ENCODE measurements at regions not wholly inside any gene's neighbourhood (a gene's known extent, or its start where the extent isn't known, plus 50 kb on each side); places are given as distances from the start of the nearest gene placed in this dataset.

DNA sequence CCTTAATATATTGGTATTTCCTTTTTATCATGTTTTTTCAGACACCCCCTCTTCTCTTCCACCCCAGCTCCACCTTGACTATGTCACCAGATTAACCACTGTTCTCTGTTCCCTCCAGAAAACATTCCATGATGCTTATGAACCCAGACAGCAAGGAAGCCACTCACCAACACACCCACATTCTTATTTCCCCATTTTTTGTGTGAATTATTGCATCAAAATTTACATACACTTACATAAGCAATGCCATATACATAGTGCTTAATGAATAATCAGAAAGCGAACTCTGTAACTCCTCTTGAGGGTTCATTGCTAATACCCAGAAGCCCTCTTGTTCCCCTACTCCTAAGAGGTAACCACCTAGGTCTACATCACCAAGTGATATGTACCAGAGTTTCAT lies 182.3 kb upstream of the CDYL start:
- no peak overlapping the region for H3K9ac ChIP-seq (ENCODE audit: low read length)
- H3K4me2 ChIP-seq (ENCODE audit: low read length), result no peak overlapping the region
- no peaks in the 10 kb centered on the region for H3K36me3 ChIP-seq (replicated peaks; ENCODE audit: low read depth, low read length)
- H3K27ac ChIP-seq (ENCODE audit: low read length), result no peak overlapping the region
- H3K27me3 ChIP-seq (ENCODE audit: low read depth, low read length), result no peaks in the 10 kb centered on the region
- H4K20me1 ChIP-seq (ENCODE audit: insufficient read depth, low read length), result no peaks in the 10 kb centered on the region
- no peaks in the 10 kb centered on the region for H3K4me1 ChIP-seq (ENCODE audit: low read length)
- H3K4me3 ChIP-seq (ENCODE audit: low read length), result no peak overlapping the region
- TF ChIP-seq, protein P1, sequence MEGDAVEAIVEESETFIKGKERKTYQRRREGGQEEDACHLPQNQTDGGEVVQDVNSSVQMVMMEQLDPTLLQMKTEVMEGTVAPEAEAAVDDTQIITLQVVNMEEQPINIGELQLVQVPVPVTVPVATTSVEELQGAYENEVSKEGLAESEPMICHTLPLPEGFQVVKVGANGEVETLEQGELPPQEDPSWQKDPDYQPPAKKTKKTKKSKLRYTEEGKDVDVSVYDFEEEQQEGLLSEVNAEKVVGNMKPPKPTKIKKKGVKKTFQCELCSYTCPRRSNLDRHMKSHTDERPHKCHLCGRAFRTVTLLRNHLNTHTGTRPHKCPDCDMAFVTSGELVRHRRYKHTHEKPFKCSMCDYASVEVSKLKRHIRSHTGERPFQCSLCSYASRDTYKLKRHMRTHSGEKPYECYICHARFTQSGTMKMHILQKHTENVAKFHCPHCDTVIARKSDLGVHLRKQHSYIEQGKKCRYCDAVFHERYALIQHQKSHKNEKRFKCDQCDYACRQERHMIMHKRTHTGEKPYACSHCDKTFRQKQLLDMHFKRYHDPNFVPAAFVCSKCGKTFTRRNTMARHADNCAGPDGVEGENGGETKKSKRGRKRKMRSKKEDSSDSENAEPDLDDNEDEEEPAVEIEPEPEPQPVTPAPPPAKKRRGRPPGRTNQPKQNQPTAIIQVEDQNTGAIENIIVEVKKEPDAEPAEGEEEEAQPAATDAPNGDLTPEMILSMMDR (IDR thresholded peaks at IDR 0.05; ENCODE audit: low read depth, low read length), result no peak
- TF ChIP-seq EZH2phosphoT487 (IDR thresholded peaks at IDR 0.05; ENCODE audit: low read depth), result no peak
- no peak overlapping the region for H2AFZ ChIP-seq (ENCODE audit: low read depth, low read length)
- no peaks in the 10 kb centered on the region for H3K9me3 ChIP-seq (ENCODE audit: insufficient read depth, low read length)
- H3K79me2 ChIP-seq (ENCODE audit: low read length), result no peaks in the 10 kb centered on the region

DNA sequence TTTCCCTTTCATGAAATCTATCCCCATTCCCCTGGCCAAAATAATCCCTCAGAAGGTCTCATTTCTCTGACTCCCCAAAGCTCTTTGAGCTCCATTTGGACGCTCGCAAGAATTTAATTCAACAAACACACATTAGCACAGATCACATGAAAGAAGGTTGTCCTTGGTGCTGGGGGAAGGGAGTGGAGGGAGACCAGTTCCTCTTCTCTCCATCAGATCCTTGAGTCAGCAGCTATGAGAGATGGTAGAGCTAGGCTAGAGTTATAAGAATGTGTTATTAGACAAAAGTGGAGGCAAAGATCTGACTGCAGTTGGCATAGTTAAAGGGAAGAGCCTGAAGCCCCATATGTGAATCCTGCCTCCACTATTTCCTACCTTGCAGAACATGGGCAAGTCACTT lies 184.2 kb upstream of the CDYL start:
- H3K27ac ChIP-seq (ENCODE audit: low read length), result no peak overlapping the region
- no peaks in the 10 kb centered on the region for H3K27me3 ChIP-seq (ENCODE audit: low read depth, low read length)
- H4K20me1 ChIP-seq (ENCODE audit: insufficient read depth, low read length), result no peaks in the 10 kb centered on the region
- H3K4me2 ChIP-seq (ENCODE audit: low read length), result no peak overlapping the region
- H3K79me2 ChIP-seq (ENCODE audit: low read length), result no peaks in the 10 kb centered on the region
- H3K9ac ChIP-seq (ENCODE audit: low read length), result no peak overlapping the region
- H2AFZ ChIP-seq (ENCODE audit: low read depth, low read length), result no peak overlapping the region
- no peak overlapping the region for H3K4me3 ChIP-seq (ENCODE audit: low read length)
- no peaks in the 10 kb centered on the region for H3K9me3 ChIP-seq (ENCODE audit: insufficient read depth, low read length)
- no peaks in the 10 kb centered on the region for H3K36me3 ChIP-seq (replicated peaks; ENCODE audit: low read depth, low read length)
- TF ChIP-seq, protein P1 (IDR thresholded peaks at IDR 0.05; ENCODE audit: low read depth, low read length), result no peak
- no peak for TF ChIP-seq EZH2phosphoT487 (IDR thresholded peaks at IDR 0.05; ENCODE audit: low read depth)
- no peaks in the 10 kb centered on the region for H3K4me1 ChIP-seq (ENCODE audit: low read length)

DNA sequence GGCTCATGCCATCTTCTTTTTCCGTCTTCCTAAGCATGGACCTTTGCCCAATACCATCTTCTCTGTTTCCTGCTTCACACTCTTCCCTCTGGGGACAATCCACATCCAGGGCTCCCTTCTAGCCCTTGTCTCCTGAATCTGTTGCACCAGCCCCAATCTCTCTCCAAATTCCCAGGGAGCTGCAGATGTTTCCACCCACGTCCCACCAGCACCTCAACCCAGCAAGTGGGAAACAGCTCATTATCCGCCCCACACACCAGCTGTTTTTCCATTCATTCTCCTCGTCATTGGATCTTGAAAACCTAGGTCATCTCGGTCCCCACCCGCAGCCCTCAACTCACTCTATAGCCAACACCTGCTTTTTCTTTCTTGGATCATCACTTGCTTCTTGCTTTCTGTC lies 185.0 kb upstream of the CDYL start:
- no peak overlapping the region for H3K4me3 ChIP-seq (ENCODE audit: low read length)
- no peaks in the 10 kb centered on the region for H3K9me3 ChIP-seq (ENCODE audit: insufficient read depth, low read length)
- TF ChIP-seq, protein P1 (IDR thresholded peaks at IDR 0.05; ENCODE audit: low read depth, low read length), result no peak
- no peak for TF ChIP-seq EZH2phosphoT487 (IDR thresholded peaks at IDR 0.05; ENCODE audit: low read depth)
- H3K9ac ChIP-seq (ENCODE audit: low read length), result no peak overlapping the region
- no peaks in the 10 kb centered on the region for H3K27me3 ChIP-seq (ENCODE audit: low read depth, low read length)
- H4K20me1 ChIP-seq (ENCODE audit: insufficient read depth, low read length), result no peaks in the 10 kb centered on the region
- no peak overlapping the region for H3K4me2 ChIP-seq (ENCODE audit: low read length)
- H3K36me3 ChIP-seq (replicated peaks; ENCODE audit: low read depth, low read length), result no peaks in the 10 kb centered on the region
- no peak overlapping the region for H3K27ac ChIP-seq (ENCODE audit: low read length)
- H3K4me1 ChIP-seq (ENCODE audit: low read length), result no peaks in the 10 kb centered on the region
- no peaks in the 10 kb centered on the region for H3K79me2 ChIP-seq (ENCODE audit: low read length)
- no peak overlapping the region for H2AFZ ChIP-seq (ENCODE audit: low read depth, low read length)

DNA sequence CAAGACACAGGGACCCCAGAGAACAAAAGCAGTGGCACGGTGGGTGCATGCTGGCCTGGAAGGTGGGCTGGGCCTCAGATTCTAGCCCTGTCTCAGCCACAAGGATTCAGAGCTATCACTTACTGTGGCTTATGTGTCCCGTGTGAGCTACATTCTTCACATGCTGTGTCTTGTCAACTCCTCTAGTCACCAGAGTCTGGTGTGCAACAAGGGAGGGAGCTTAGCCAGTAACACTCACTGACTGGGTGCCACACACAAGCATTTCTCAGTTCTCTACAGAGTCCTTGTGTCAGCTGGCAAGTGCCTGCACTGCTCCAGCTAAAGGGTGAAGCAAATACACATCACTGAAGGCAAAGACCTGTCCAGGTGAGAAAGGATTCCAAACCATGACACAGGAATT lies 186.9 kb upstream of the CDYL start:
- no peak overlapping the region for H3K4me2 ChIP-seq (ENCODE audit: low read length)
- no peak overlapping the region for H2AFZ ChIP-seq (ENCODE audit: low read depth, low read length)
- no peaks in the 10 kb centered on the region for H3K36me3 ChIP-seq (replicated peaks; ENCODE audit: low read depth, low read length)
- H3K4me3 ChIP-seq (ENCODE audit: low read length), result no peak overlapping the region
- H3K27ac ChIP-seq (ENCODE audit: low read length), result no peak overlapping the region
- no peaks in the 10 kb centered on the region for H3K4me1 ChIP-seq (ENCODE audit: low read length)
- no peak for TF ChIP-seq EZH2phosphoT487 (IDR thresholded peaks at IDR 0.05; ENCODE audit: low read depth)
- TF ChIP-seq, protein P1 (IDR thresholded peaks at IDR 0.05; ENCODE audit: low read depth, low read length), result no peak
- H3K79me2 ChIP-seq (ENCODE audit: low read length), result no peaks in the 10 kb centered on the region
- H3K27me3 ChIP-seq (ENCODE audit: low read depth, low read length), result no peaks in the 10 kb centered on the region
- H4K20me1 ChIP-seq (ENCODE audit: insufficient read depth, low read length), result no peaks in the 10 kb centered on the region
- no peaks in the 10 kb centered on the region for H3K9me3 ChIP-seq (ENCODE audit: insufficient read depth, low read length)
- no peak overlapping the region for H3K9ac ChIP-seq (ENCODE audit: low read length)
